H9 (cell line): ENCODE measurements at regions not wholly inside any gene's neighbourhood (a gene's known extent, or its start where the extent isn't known, plus 50 kb on each side); places are given as distances from the start of the nearest gene placed in this dataset.

Experiments used
- DNase-seq: peaks from one replicate; pipeline ENCODE4 v3.0.0-alpha.2; 2017
- H2AFZ ChIP-seq: one replicate; pipeline ENCODE4 v1.6.1; 2013; ENCODE audit warnings: mild to moderate bottlenecking, low read length, control low read depth, moderate library complexity
- H2AK5ac ChIP-seq: 2 replicates; pipeline ENCODE4 v1.6.1; 2013; ENCODE audit warnings: low read length, control low read depth, mixed read lengths; ENCODE audit not compliant: insufficient read length
- H2BK120ac ChIP-seq: one replicate; pipeline ENCODE4 v1.6.1; 2013; ENCODE audit warnings: low read depth, mild to moderate bottlenecking, low read length, control low read depth, inconsistent platforms; ENCODE audit not compliant: poor library complexity, severe bottlenecking
- H2BK12ac ChIP-seq: 2 replicates; pipeline ENCODE4 v1.6.1; 2013; ENCODE audit warnings: low read length, control low read depth, mixed read lengths, low read depth; ENCODE audit not compliant: insufficient read length
- H2BK15ac ChIP-seq: 2 replicates; pipeline ENCODE4 v1.6.1; 2013; ENCODE audit warnings: low read depth, low read length, control low read depth
- H2BK20ac ChIP-seq: one replicate; pipeline ENCODE4 v1.6.1; 2013; ENCODE audit warnings: low read depth, mild to moderate bottlenecking, low read length, control low read depth, inconsistent platforms; ENCODE audit not compliant: poor library complexity, severe bottlenecking
- H2BK5ac ChIP-seq: 2 replicates; pipeline ENCODE4 v1.6.1; 2013; ENCODE audit warnings: low read length, control low read depth, mixed read lengths; ENCODE audit not compliant: insufficient read length
- H3K14ac ChIP-seq: 2 replicates; pipeline ENCODE4 v1.6.1; 2013; ENCODE audit warnings: low read length, control low read depth; ENCODE audit not compliant: insufficient read depth
- H3K18ac ChIP-seq: 2 replicates; pipeline ENCODE4 v1.6.1; 2013; ENCODE audit warnings: low read depth, mild to moderate bottlenecking, mixed read lengths, low read length, control low read depth; ENCODE audit not compliant: insufficient read length
- H3K23ac ChIP-seq: 2 replicates; pipeline ENCODE4 v1.6.1; 2013; ENCODE audit warnings: low read length, control low read depth, mixed read lengths, low read depth; ENCODE audit not compliant: insufficient read length
- H3K23me2 ChIP-seq: 2 replicates; pipeline ENCODE4 v1.6.1; 2013; ENCODE audit warnings: low read depth, mild to moderate bottlenecking, mixed read lengths, low read length, control low read depth; ENCODE audit not compliant: insufficient read length, poor library complexity, severe bottlenecking
- H3K27ac ChIP-seq: 2 replicates; pipeline ENCODE4 v1.5.1; 2013; ENCODE audit warnings: low read length, control low read depth, mixed read lengths, low read depth; ENCODE audit not compliant: insufficient read length
- H3K27me3 ChIP-seq: 2 replicates; pipeline ENCODE4 v1.6.1; 2013; ENCODE audit warnings: low read length, control low read depth, inconsistent platforms; ENCODE audit not compliant: insufficient read depth
- H3K4ac ChIP-seq: 2 replicates; pipeline ENCODE4 v1.6.1; 2013; ENCODE audit warnings: low read depth, mild to moderate bottlenecking, control low read depth, inconsistent platforms, low read length, moderate library complexity
- H3K4me1 ChIP-seq: 2 replicates; pipeline ENCODE4 v1.6.1; 2013; ENCODE audit warnings: low read length, control low read depth, inconsistent platforms; ENCODE audit not compliant: insufficient read depth
- H3K4me2 ChIP-seq: 2 replicates; pipeline ENCODE4 v1.6.1; 2013; ENCODE audit warnings: low read length, control low read depth, mixed read lengths; ENCODE audit not compliant: insufficient read length, insufficient read depth
- H3K56ac ChIP-seq: 2 replicates; pipeline ENCODE4 v1.6.1; 2013; ENCODE audit warnings: low read depth, mild to moderate bottlenecking, mixed read lengths, low read length, control low read depth; ENCODE audit not compliant: insufficient read length
- H3K79me1 ChIP-seq: 2 replicates; pipeline ENCODE4 v1.6.1; 2013; ENCODE audit warnings: low read depth, mild to moderate bottlenecking, moderate library complexity, low read length, control low read depth, inconsistent platforms; ENCODE audit not compliant: insufficient read depth, poor library complexity, severe bottlenecking
- H3K79me2 ChIP-seq: 2 replicates; pipeline ENCODE4 v1.6.1; 2013; ENCODE audit warnings: low read length, control low read depth, inconsistent platforms; ENCODE audit not compliant: insufficient read depth
- H3K9ac ChIP-seq: 2 replicates; pipeline ENCODE4 v1.6.1; 2013; ENCODE audit warnings: low read length, control low read depth, mixed read lengths; ENCODE audit not compliant: insufficient read length; ENCODE audit errors: extremely low read depth
- H3K9me3 ChIP-seq: one replicate; pipeline ENCODE4 v1.6.1; 2013; ENCODE audit warnings: low read depth, low read length, inconsistent platforms; ENCODE audit not compliant: control insufficient read depth
- H3T11ph ChIP-seq: one replicate; pipeline ENCODE4 v1.6.1; 2013; ENCODE audit warnings: mild to moderate bottlenecking, low read length, control low read depth, inconsistent platforms
- H4K20me1 ChIP-seq: one replicate; pipeline ENCODE4 v1.6.1; 2013; ENCODE audit not compliant: control insufficient read depth, insufficient read length, insufficient read depth
- H4K5ac ChIP-seq: 2 replicates; pipeline ENCODE4 v1.6.1; 2013; ENCODE audit warnings: low read depth, mild to moderate bottlenecking, mixed read lengths, low read length, control low read depth; ENCODE audit not compliant: insufficient read length
- H4K8ac ChIP-seq: replicated peaks from 2 replicates; pipeline ENCODE4 v1.6.1; 2013; ENCODE audit warnings: low read length, control low read depth, mixed read lengths, low read depth; ENCODE audit not compliant: insufficient read length
- H4K91ac ChIP-seq: 2 replicates; pipeline ENCODE4 v1.6.1; 2013; ENCODE audit warnings: low read depth, mild to moderate bottlenecking, moderate library complexity, mixed read lengths, low read length, control low read depth; ENCODE audit not compliant: insufficient read length
- H3K27ac Mint-ChIP-seq, 3 experiments: 2 replicates in 2 of 3; 3 replicates in 1 of 3; pipeline ENCODE4 v1.8.0; 2020 to 2021; ENCODE audit warnings: mixed read lengths in 3 of 3, mild to moderate bottlenecking in 1 of 3, moderate library complexity in 1 of 3
- H3K27me3 Mint-ChIP-seq: 2 replicates; pipeline ENCODE4 v1.8.0; 2021; ENCODE audit warnings: low read depth, mild to moderate bottlenecking, moderate library complexity, mixed read lengths
- H3K36me3 Mint-ChIP-seq, 3 experiments: 2 replicates in 2 of 3; 3 replicates in 1 of 3; pipeline ENCODE4 v1.8.0; 2020 to 2021; ENCODE audit warnings: low read depth in 3 of 3, mixed read lengths in 3 of 3; ENCODE audit not compliant: insufficient read depth in 1 of 3
- H3K4me1 Mint-ChIP-seq, 2 experiments: 2 replicates each; pipeline ENCODE4 v1.8.0; 2020; ENCODE audit warnings: mixed read lengths in 2 of 2
- H3K4me3 Mint-ChIP-seq, 2 experiments: 2 replicates in 1 of 2; 3 replicates in 1 of 2; pipeline ENCODE4 v1.8.0; 2020 to 2021; ENCODE audit warnings: mild to moderate bottlenecking in 2 of 2, mixed read lengths in 2 of 2, moderate library complexity in 1 of 2
- H3K9me3 Mint-ChIP-seq, 2 experiments: 2 replicates in 1 of 2; 3 replicates in 1 of 2; pipeline ENCODE4 v1.8.0; 2020; ENCODE audit warnings: mild to moderate bottlenecking in 2 of 2, mixed read lengths in 2 of 2, moderate library complexity in 1 of 2
- CTCF ChIP-seq: fragments of 200-600 bp; sonication (generic); conservative IDR thresholded peaks from 3 replicates; pipeline ENCODE4 v1.8.0; 2021; ENCODE audit warnings: antibody characterized with exemption, mild to moderate bottlenecking
- WGBS: extraction: QIAGEN DNeasy Blood & Tissue Kit; methylation state at CpG from one replicate; pipeline ENCODE4 v1.1.7; 2013; ENCODE audit warnings: missing lambda C conversion rate, low lambda C conversion rate, mixed read lengths; ENCODE audit not compliant: insufficient read length; ENCODE audit errors: extremely low coverage; 5-methylcytosine and 5-hydroxymethylcytosine counted together

- Histone ChIP-seq H3K23me2 (no peaks in the 10 kb centered on the region), H4K20me1 (no peaks in the 10 kb centered on the region), H3K56ac (no peak overlapping the region), H2AK5ac (no peak overlapping the region), H2BK20ac (no peak overlapping the region), H3T11ph (no peak overlapping the region), H3K4me2 (no peak overlapping the region), H3K23ac (no peak overlapping the region), H4K8ac (no peak overlapping the region), H3K9me3 (no peaks in the 10 kb centered on the region), H4K5ac (no peak overlapping the region), H3K27ac (no peak overlapping the region), H3K27me3 (no peaks in the 10 kb centered on the region), H3K9ac (no peak overlapping the region), H2BK120ac (no peak overlapping the region), H3K79me2 (no peaks in the 10 kb centered on the region), H2BK5ac (no peak overlapping the region), H2AFZ (peak overlapping the region; percentile 84), H2BK12ac (no peak overlapping the region), H3K18ac (no peak overlapping the region), H3K4me1 (no peaks in the 10 kb centered on the region; the same call in 1 of the 2 replicates), H4K91ac (no peak overlapping the region), H3K14ac (no peak overlapping the region), H3K4ac (no peak overlapping the region), H2BK15ac (no peak overlapping the region), H3K79me1 (no peaks in the 10 kb centered on the region)
- no peak for DNase-seq
- Mint-ChIP-seq H3K4me3 (no peak overlapping the region), H3K27me3 (peaks cover 3% of the 10 kb centered on the region), H3K27ac (no peak overlapping the region; a peak in 1 of 7 replicates), H3K9me3 (no peaks in the 10 kb centered on the region; a peak in 2 of 5 replicates), H3K4me1 (peaks cover 11 to 27% of the 10 kb centered on the region in 2 experiments), H3K36me3 (peaks cover 0 to 2% (median 0%) of the 10 kb centered on the region in 3 experiments; a peak in 2 of 7 replicates)
- no peak for TF ChIP-seq CTCF
- no CpG with 5 or more reads among the region's 10 CpGs for WGBS
These were observed 188.1 kb downstream of the QDPR start for GRCh38 chr4:17323554-17324385.
